ENCODE measurements at regions not wholly inside any gene's neighbourhood (a gene's known extent, or its start where the extent isn't known, plus 50 kb on each side); places are given as distances from the start of the nearest gene placed in this dataset.
A peak's percentile ranks its signal among the peaks of the same experiment; 100 is the strongest.
"Not testable (repeated sequence)": the region's sequence is repeated elsewhere in the genome, so short reads cannot be mapped to it uniquely, and the experiment has no call there.

GRCh38 chr6:144410059-144410458 is 124.9 kb downstream of the UTRN start:
- H3K4me1 ChIP-seq (replicated peaks in 1 of 2): peaks cover 5% of the 10 kb centered on the region in 2 donors
- in situ Hi-C loops (cut with MboI; ENCODE audit: low pct_unique_long_range_greater_than_20kb in 2 of 9, low sequenced_read_pairs in 9 of 9, unreplicated experiment in 9 of 9): no loop called here

GRCh38 chr6:144410574-144410973 is 125.4 kb downstream of the UTRN start:
- ATAC-seq (replicated peaks in 6 of 8); H3K4me1 ChIP-seq (replicated peaks in 1 of 2); in situ Hi-C loops (cut with MboI; ENCODE audit: low pct_unique_long_range_greater_than_20kb in 2 of 9, low sequenced_read_pairs in 9 of 9, unreplicated experiment in 9 of 9); H3K4me3 ChIP-seq; H3K27ac ChIP-seq: not testable (repeated sequence)
- no CpG with 5 or more reads among the region's 2 CpGs for WGBS, 10 experiments

More at GRCh38 chr6:144410059-144410458, 124.9 kb downstream of the UTRN start:
- H3K27ac ChIP-seq: no peak overlapping the region
- ATAC-seq (replicated peaks in 6 of 8): no peak
- H3K4me3 ChIP-seq: no peak overlapping the region

GRCh38 chr6:144411531-144412165 is 126.5 kb downstream of the UTRN start:
- Histone ChIP-seq H3K4me3 (no peak overlapping the region), H3K27ac (no peak overlapping the region), H3K4me1 (replicated peaks in 1 of 2) (peaks cover 5% of the 10 kb centered on the region in 2 donors)
- peak in 4 of 8 experiments; percentile 15 to 59 (median 49) for ATAC-seq (replicated peaks in 6 of 8)
- WGBS, 10 experiments: 8 to 100% (median 64%) methylated on average over 1 to 6 of the region's 6 CpGs
- in situ Hi-C loops (cut with MboI; ENCODE audit: low pct_unique_long_range_greater_than_20kb in 2 of 9, low sequenced_read_pairs in 9 of 9, unreplicated experiment in 9 of 9): no loop called here

GRCh38 chr6:144413418-144413817 is 128.3 kb downstream of the UTRN start:
- WGBS, 10 experiments: 49 to 100% (median 87%) methylated on average over 1 to 4 of the region's 4 CpGs; no CpG with 5 or more reads in 5 of the 10 experiments
- in situ Hi-C loops (cut with MboI; ENCODE audit: low pct_unique_long_range_greater_than_20kb in 2 of 9, low sequenced_read_pairs in 9 of 9, unreplicated experiment in 9 of 9): no loop called here
- no peak overlapping the region for H3K4me3 ChIP-seq
- ATAC-seq (replicated peaks in 6 of 8): peak in 2 of 8 experiments; percentile 31 to 63
- peaks cover 5% of the 10 kb centered on the region in 2 donors for H3K4me1 ChIP-seq (replicated peaks in 1 of 2)
- H3K27ac ChIP-seq: no peak overlapping the region

GRCh38 chr6:144415014-144415413 is 129.9 kb downstream of the UTRN start:
- 14 to 100% (median 89%) methylated on average over 2 to 3 of the region's 3 CpGs; no CpG with 5 or more reads in 1 of the 10 experiments for WGBS, 10 experiments
- Histone ChIP-seq H3K4me3 (no peak overlapping the region), H3K27ac (no peak overlapping the region), H3K4me1 (replicated peaks in 1 of 2) (peaks cover 12 to 13% of the 10 kb centered on the region in 2 donors)
- in situ Hi-C loops (cut with MboI; ENCODE audit: low pct_unique_long_range_greater_than_20kb in 2 of 9, low sequenced_read_pairs in 9 of 9, unreplicated experiment in 9 of 9): no loop called here
- ATAC-seq (replicated peaks in 6 of 8): peak in 5 of 8 experiments; percentile 33 to 71 (median 66)

GRCh38 chr6:144415835-144416237 is 130.7 kb downstream of the UTRN start:
- Histone ChIP-seq H3K4me1 (replicated peaks in 1 of 2) (peaks cover 12 to 13% of the 10 kb centered on the region in 2 donors), H3K27ac (no peak overlapping the region), H3K4me3 (no peak overlapping the region)
- in situ Hi-C loops (cut with MboI; ENCODE audit: low pct_unique_long_range_greater_than_20kb in 2 of 9, low sequenced_read_pairs in 9 of 9, unreplicated experiment in 9 of 9): no loop called here
- WGBS, 10 experiments: 10 to 100% (median 75%) methylated on average over 1 to 2 of the region's 2 CpGs; no CpG with 5 or more reads in 3 of the 10 experiments
- peak in 3 of 8 experiments; percentile 18 to 31 (median 20) for ATAC-seq (replicated peaks in 6 of 8)

- in situ Hi-C loops (cut with MboI; ENCODE audit: low pct_unique_long_range_greater_than_20kb in 2 of 9, low sequenced_read_pairs in 9 of 9, unreplicated experiment in 9 of 9): no loop called here
- Histone ChIP-seq H3K4me1 (replicated peaks in 1 of 2) (peaks cover 12 to 13% of the 10 kb centered on the region in 2 donors), H3K4me3 (no peak overlapping the region), H3K27ac (no peak overlapping the region)
- ATAC-seq (replicated peaks in 6 of 8): peak in 3 of 8 experiments; percentile 11 to 20 (median 18)
- 0 to 100% (median 79%) methylated on average over 1 to 4 of the region's 4 CpGs; no CpG with 5 or more reads in 3 of the 10 experiments for WGBS, 10 experiments
These were observed 131.1 kb downstream of the UTRN start for GRCh38 chr6:144416244-144416643.

- in situ Hi-C loops (cut with MboI; ENCODE audit: low pct_unique_long_range_greater_than_20kb in 2 of 9, low sequenced_read_pairs in 9 of 9, unreplicated experiment in 9 of 9): no loop called here
- Histone ChIP-seq H3K4me1 (replicated peaks in 1 of 2) (peaks cover 9 to 10% of the 10 kb centered on the region in 2 donors), H3K27ac (no peak overlapping the region), H3K4me3 (no peak overlapping the region)
- peak in 1 of 8 experiments; percentile 20 for ATAC-seq (replicated peaks in 6 of 8)
- WGBS, 10 experiments: 0 to 100% (median 87%) methylated on average over 1 of the region's 1 CpG; no CpG with 5 or more reads in 2 of the 10 experiments
These were observed 131.6 kb downstream of the UTRN start for GRCh38 chr6:144416773-144417172.

GRCh38 chr6:144417681-144418080 is 132.5 kb downstream of the UTRN start:
- no peak overlapping the region for H3K4me3 ChIP-seq
- no peak overlapping the region for H3K27ac ChIP-seq
- in situ Hi-C loops (cut with MboI; ENCODE audit: low pct_unique_long_range_greater_than_20kb in 2 of 9, low sequenced_read_pairs in 9 of 9, unreplicated experiment in 9 of 9): no loop called here
- peaks cover 7 to 8% of the 10 kb centered on the region in 2 donors for H3K4me1 ChIP-seq (replicated peaks in 1 of 2)
- peak in 1 of 8 experiments; percentile 30 for ATAC-seq (replicated peaks in 6 of 8)

GRCh38 chr6:144418959-144419545 is 133.9 kb downstream of the UTRN start:
- in situ Hi-C loops (cut with MboI; ENCODE audit: low pct_unique_long_range_greater_than_20kb in 2 of 9, low sequenced_read_pairs in 9 of 9, unreplicated experiment in 9 of 9): no loop called here
- no peak overlapping the region for H3K27ac ChIP-seq
- WGBS, 10 experiments: 0 to 100% (median 73%) methylated on average over 1 to 4 of the region's 6 CpGs; no CpG with 5 or more reads in 2 of the 10 experiments
- no peak overlapping the region for H3K4me3 ChIP-seq
- peak in 4 of 8 experiments; percentile 16 to 46 (median 27) for ATAC-seq (replicated peaks in 6 of 8)
- peaks cover 7 to 8% of the 10 kb centered on the region in 2 donors for H3K4me1 ChIP-seq (replicated peaks in 1 of 2)

GRCh38 chr6:144423167-144423566 is 138.0 kb downstream of the UTRN start:
- 33 to 100% (median 62%) methylated on average over 1 to 3 of the region's 3 CpGs; no CpG with 5 or more reads in 2 of the 10 experiments for WGBS, 10 experiments
- H3K4me3 ChIP-seq: no peak overlapping the region
- ATAC-seq (replicated peaks in 6 of 8): no peak
- H3K4me1 ChIP-seq (replicated peaks in 1 of 2): peaks cover 7 to 8% of the 10 kb centered on the region in 2 donors
- in situ Hi-C loops (cut with MboI; ENCODE audit: low pct_unique_long_range_greater_than_20kb in 2 of 9, low sequenced_read_pairs in 9 of 9, unreplicated experiment in 9 of 9): no loop called here
- H3K27ac ChIP-seq: no peak overlapping the region

GRCh38 chr6:144429753-144430152 is 144.6 kb downstream of the UTRN start:
- 91 to 100% (median 100%) methylated on average over 1 of the region's 1 CpG; no CpG with 5 or more reads in 4 of the 10 experiments for WGBS, 10 experiments
- in situ Hi-C loops (cut with MboI; ENCODE audit: low pct_unique_long_range_greater_than_20kb in 2 of 9, low sequenced_read_pairs in 9 of 9, unreplicated experiment in 9 of 9): no loop called here
- H3K4me3 ChIP-seq: no peak overlapping the region
- H3K27ac ChIP-seq: no peak overlapping the region
- no peaks in the 10 kb centered on the region for H3K4me1 ChIP-seq (replicated peaks in 1 of 2)
- peak in 2 of 8 experiments; percentile 54 to 85 for ATAC-seq (replicated peaks in 6 of 8)

- ATAC-seq (replicated peaks in 6 of 8); H3K27ac ChIP-seq; H3K4me3 ChIP-seq; H3K4me1 ChIP-seq (replicated peaks in 1 of 2); in situ Hi-C loops (cut with MboI; ENCODE audit: low pct_unique_long_range_greater_than_20kb in 2 of 9, low sequenced_read_pairs in 9 of 9, unreplicated experiment in 9 of 9): not testable (repeated sequence)
- WGBS, 10 experiments: no CpG with 5 or more reads among the region's 24 CpGs
These were observed 148.3 kb downstream of the UTRN start for GRCh38 chr6:144433446-144433845.

Measured in motor neuron (in vitro differentiated cells).